Central memory CD4-positive, alpha-beta T cell (primary cell): ENCODE measurements at regions not wholly inside any gene's neighbourhood (a gene's known extent, or its start where the extent isn't known, plus 50 kb on each side); places are given as distances from the start of the nearest gene placed in this dataset.

Experiments
- DNase-seq: peaks from one replicate; pipeline ENCODE4 v3.0.0; 2022

GRCh38 chr2:145650226-145650625, 1130.3 kb upstream of the ZEB2 start:
- DNase-seq, result no peak

- DNase-seq, result no peak
Measured at GRCh38 chr2:145649061-145649460, 1129.1 kb upstream of the ZEB2 start.

- DNase-seq, result no peak
Measured at GRCh38 chr2:145644820-145645302, 1124.9 kb upstream of the ZEB2 start.

- DNase-seq, result no peak
Measured at GRCh38 chr2:145638675-145639074, 1118.8 kb upstream of the ZEB2 start.

GRCh38 chr2:145635706-145636427, 1115.9 kb upstream of the ZEB2 start:
- DNase-seq, result no peak

- no peak for DNase-seq
Measured at GRCh38 chr2:145631561-145631960, 1111.6 kb upstream of the ZEB2 start.

- no peak for DNase-seq
Measured at GRCh38 chr2:145626301-145626700, 1106.4 kb upstream of the ZEB2 start.

- no peak for DNase-seq
Measured at GRCh38 chr2:145625111-145625510, 1105.2 kb upstream of the ZEB2 start.

GRCh38 chr2:145623136-145623535, 1103.2 kb upstream of the ZEB2 start:
- DNase-seq, result no peak

GRCh38 chr2:145622285-145622684, 1102.4 kb upstream of the ZEB2 start:
- DNase-seq, result no peak

GRCh38 chr2:145617906-145618305, 1098.0 kb upstream of the ZEB2 start:
- no peak for DNase-seq

GRCh38 chr2:145617420-145617819, 1097.5 kb upstream of the ZEB2 start:
- DNase-seq, result no peak

GRCh38 chr2:145615626-145616025, 1095.7 kb upstream of the ZEB2 start:
- DNase-seq, result no peak

GRCh38 chr2:145609951-145610350, 1090.0 kb upstream of the ZEB2 start:
- DNase-seq, result no peak

GRCh38 chr2:145601361-145601925, 1081.5 kb upstream of the ZEB2 start:
- DNase-seq, result no peak

- DNase-seq, result no peak
Measured at GRCh38 chr2:145600811-145601210, 1080.9 kb upstream of the ZEB2 start.

- DNase-seq, result no peak
Measured at GRCh38 chr2:145599756-145600155, 1079.8 kb upstream of the ZEB2 start.

GRCh38 chr2:145598434-145598833, 1078.5 kb upstream of the ZEB2 start:
- DNase-seq, result no peak

- DNase-seq, result no peak
Measured at GRCh38 chr2:145597809-145598208, 1077.9 kb upstream of the ZEB2 start.

GRCh38 chr2:145597006-145597405, 1077.1 kb upstream of the ZEB2 start:
- no peak for DNase-seq

GRCh38 chr2:145596416-145596815, 1076.5 kb upstream of the ZEB2 start:
- no peak for DNase-seq

- no peak for DNase-seq
Measured at GRCh38 chr2:145595296-145595695, 1075.4 kb upstream of the ZEB2 start.

GRCh38 chr2:145593991-145594614, 1074.2 kb upstream of the ZEB2 start:
- DNase-seq, result no peak

GRCh38 chr2:145593280-145593679, 1073.4 kb upstream of the ZEB2 start:
- DNase-seq, result no peak
